ENCODE measurements at regions not wholly inside any gene's neighbourhood (a gene's known extent, or its start where the extent isn't known, plus 50 kb on each side); places are given as distances from the start of the nearest gene placed in this dataset.
"Not testable (repeated sequence)": the region's sequence is repeated elsewhere in the genome, so short reads cannot be mapped to it uniquely, and the experiment has no call there.

GRCh38 chr5:25160891-25161290 is 516.1 kb upstream of the CDH10 start:
- no peak for ATAC-seq (replicated peaks in 1 of 2)
- no peak overlapping the region for H3K4me3 Mint-ChIP-seq
- peaks cover 3 to 9% of the 10 kb centered on the region in 2 donors for H3K9me3 Mint-ChIP-seq

GRCh38 chr5:25150819-25151218 is 506.0 kb upstream of the CDH10 start:
- DNase-seq = no peak
- H3K27ac Mint-ChIP-seq = no peak overlapping the region
- H3K9me3 Mint-ChIP-seq = peaks cover 5 to 13% of the 10 kb centered on the region in 2 donors
- no peak overlapping the region for H3K4me3 Mint-ChIP-seq
- no peaks in the 10 kb centered on the region for H3K4me1 Mint-ChIP-seq (ENCODE audit: low read depth)
- H3K36me3 Mint-ChIP-seq (ENCODE audit: insufficient read depth in 2 of 2) = peaks cover 1 to 4% of the 10 kb centered on the region in 2 donors
- no peaks in the 10 kb centered on the region for H3K27me3 Mint-ChIP-seq (ENCODE audit: low read depth)
- no peak for ATAC-seq (replicated peaks in 1 of 2)

More at GRCh38 chr5:25160891-25161290, 516.1 kb upstream of the CDH10 start:
- no peaks in the 10 kb centered on the region for H3K36me3 Mint-ChIP-seq (ENCODE audit: insufficient read depth in 2 of 2)
- H3K27me3 Mint-ChIP-seq (ENCODE audit: low read depth) = no peaks in the 10 kb centered on the region
- DNase-seq = no peak
- H3K4me1 Mint-ChIP-seq (ENCODE audit: low read depth) = no peaks in the 10 kb centered on the region
- H3K27ac Mint-ChIP-seq = no peak overlapping the region

- Mint-ChIP-seq H3K9me3 (peaks cover 14 to 16% of the 10 kb centered on the region in 2 donors), H3K4me3 (no peak overlapping the region), H3K27me3 (ENCODE audit: low read depth) (no peaks in the 10 kb centered on the region), H3K4me1 (ENCODE audit: low read depth) (no peaks in the 10 kb centered on the region), H3K36me3 (ENCODE audit: insufficient read depth in 2 of 2) (peaks cover 0 to 3% of the 10 kb centered on the region in 2 donors), H3K27ac (no peak overlapping the region)
- no peak for DNase-seq
- no peak for ATAC-seq (replicated peaks in 1 of 2)
Observed at GRCh38 chr5:25128606-25129005, 483.8 kb upstream of the CDH10 start.

GRCh38 chr5:25119650-25120049 is 474.9 kb upstream of the CDH10 start:
- peaks cover 0 to 4% of the 10 kb centered on the region in 2 donors for H3K36me3 Mint-ChIP-seq (ENCODE audit: insufficient read depth in 2 of 2)
- DNase-seq (no peak), ATAC-seq (replicated peaks in 1 of 2) (no peak)
- H3K9me3 Mint-ChIP-seq = peaks cover 3 to 8% of the 10 kb centered on the region in 2 donors
- no peaks in the 10 kb centered on the region for H3K4me1 Mint-ChIP-seq (ENCODE audit: low read depth)
- H3K27ac Mint-ChIP-seq = no peak overlapping the region
- H3K4me3 Mint-ChIP-seq = no peak overlapping the region
- no peaks in the 10 kb centered on the region for H3K27me3 Mint-ChIP-seq (ENCODE audit: low read depth)

GRCh38 chr5:25107853-25108252 is 463.1 kb upstream of the CDH10 start:
- no peak for ATAC-seq (replicated peaks in 1 of 2)
- H3K27me3 Mint-ChIP-seq (ENCODE audit: low read depth) = no peaks in the 10 kb centered on the region
- no peaks in the 10 kb centered on the region for H3K4me1 Mint-ChIP-seq (ENCODE audit: low read depth)
- peaks cover 3 to 10% of the 10 kb centered on the region in 2 donors for H3K9me3 Mint-ChIP-seq
- no peak overlapping the region for H3K27ac Mint-ChIP-seq
- no peak for DNase-seq
- H3K4me3 Mint-ChIP-seq = no peak overlapping the region
- H3K36me3 Mint-ChIP-seq (ENCODE audit: insufficient read depth in 2 of 2) = no peaks in the 10 kb centered on the region

GRCh38 chr5:25099538-25099937 is 454.8 kb upstream of the CDH10 start:
- DNase-seq (no peak), ATAC-seq (replicated peaks in 1 of 2) (no peak)
- Mint-ChIP-seq H3K36me3 (ENCODE audit: insufficient read depth in 2 of 2) (peaks cover 2 to 3% of the 10 kb centered on the region in 2 donors), H3K9me3 (peaks cover 6 to 15% of the 10 kb centered on the region in 2 donors), H3K4me1 (ENCODE audit: low read depth) (no peaks in the 10 kb centered on the region), H3K27ac (no peak overlapping the region), H3K4me3 (no peak overlapping the region), H3K27me3 (ENCODE audit: low read depth) (no peaks in the 10 kb centered on the region)

- Mint-ChIP-seq H3K4me3 (no peak overlapping the region), H3K27ac (no peak overlapping the region), H3K36me3 (ENCODE audit: insufficient read depth in 2 of 2) (peaks cover 0 to 2% of the 10 kb centered on the region in 2 donors), H3K27me3 (ENCODE audit: low read depth) (no peaks in the 10 kb centered on the region), H3K9me3 (peaks cover 6 to 9% of the 10 kb centered on the region in 2 donors), H3K4me1 (ENCODE audit: low read depth) (no peaks in the 10 kb centered on the region)
- no peak for ATAC-seq (replicated peaks in 1 of 2)
- DNase-seq = no peak
Observed at GRCh38 chr5:25095261-25095660, 450.5 kb upstream of the CDH10 start.

- no peak overlapping the region for H3K27ac Mint-ChIP-seq
- peaks cover 6 to 9% of the 10 kb centered on the region in 2 donors for H3K9me3 Mint-ChIP-seq
- no peaks in the 10 kb centered on the region for H3K27me3 Mint-ChIP-seq (ENCODE audit: low read depth)
- DNase-seq (no peak), ATAC-seq (replicated peaks in 1 of 2) (no peak)
- H3K36me3 Mint-ChIP-seq (ENCODE audit: insufficient read depth in 2 of 2) = peaks cover 0 to 2% of the 10 kb centered on the region in 2 donors
- no peak overlapping the region for H3K4me3 Mint-ChIP-seq
- H3K4me1 Mint-ChIP-seq (ENCODE audit: low read depth) = no peaks in the 10 kb centered on the region
Observed at GRCh38 chr5:25094219-25094618, 449.4 kb upstream of the CDH10 start.

GRCh38 chr5:25091921-25092320 is 447.1 kb upstream of the CDH10 start:
- ATAC-seq (replicated peaks in 1 of 2) = no peak
- Mint-ChIP-seq H3K27ac (no peak overlapping the region), H3K4me1 (ENCODE audit: low read depth) (no peaks in the 10 kb centered on the region), H3K27me3 (ENCODE audit: low read depth) (no peaks in the 10 kb centered on the region), H3K4me3 (no peak overlapping the region), H3K9me3 (peaks cover 4 to 6% of the 10 kb centered on the region in 2 donors), H3K36me3 (ENCODE audit: insufficient read depth in 2 of 2) (peaks cover 0 to 2% of the 10 kb centered on the region in 2 donors)
- no peak for DNase-seq

GRCh38 chr5:25090854-25091253 is 446.1 kb upstream of the CDH10 start:
- H3K4me3 Mint-ChIP-seq = no peak overlapping the region
- no peaks in the 10 kb centered on the region for H3K36me3 Mint-ChIP-seq (ENCODE audit: insufficient read depth in 2 of 2)
- peaks cover 2 to 3% of the 10 kb centered on the region in 2 donors for H3K9me3 Mint-ChIP-seq
- no peak overlapping the region for H3K27ac Mint-ChIP-seq
- ATAC-seq (replicated peaks in 1 of 2) = no peak
- no peaks in the 10 kb centered on the region for H3K4me1 Mint-ChIP-seq (ENCODE audit: low read depth)
- H3K27me3 Mint-ChIP-seq (ENCODE audit: low read depth) = no peaks in the 10 kb centered on the region
- no peak for DNase-seq

GRCh38 chr5:25090275-25090674 is 445.5 kb upstream of the CDH10 start:
- no peak for DNase-seq
- H3K36me3 Mint-ChIP-seq (ENCODE audit: insufficient read depth in 2 of 2) = no peaks in the 10 kb centered on the region
- no peak overlapping the region for H3K27ac Mint-ChIP-seq
- no peak for ATAC-seq (replicated peaks in 1 of 2)
- H3K4me1 Mint-ChIP-seq (ENCODE audit: low read depth) = no peaks in the 10 kb centered on the region
- no peaks in the 10 kb centered on the region for H3K27me3 Mint-ChIP-seq (ENCODE audit: low read depth)
- no peak overlapping the region for H3K4me3 Mint-ChIP-seq
- H3K9me3 Mint-ChIP-seq = peaks cover 0 to 2% of the 10 kb centered on the region in 2 donors

GRCh38 chr5:25088689-25089088 is 443.9 kb upstream of the CDH10 start:
- not testable (repeated sequence) for H3K36me3 Mint-ChIP-seq (ENCODE audit: insufficient read depth in 2 of 2); H3K4me1 Mint-ChIP-seq (ENCODE audit: low read depth); ATAC-seq (replicated peaks in 1 of 2); H3K27ac Mint-ChIP-seq; H3K4me3 Mint-ChIP-seq; DNase-seq; H3K9me3 Mint-ChIP-seq; H3K27me3 Mint-ChIP-seq (ENCODE audit: low read depth)

- H3K27ac Mint-ChIP-seq; ATAC-seq (replicated peaks in 1 of 2); H3K9me3 Mint-ChIP-seq; H3K4me1 Mint-ChIP-seq (ENCODE audit: low read depth); H3K4me3 Mint-ChIP-seq; DNase-seq; H3K36me3 Mint-ChIP-seq (ENCODE audit: insufficient read depth in 2 of 2); H3K27me3 Mint-ChIP-seq (ENCODE audit: low read depth): not testable (repeated sequence)
Observed at GRCh38 chr5:25083261-25083660, 438.5 kb upstream of the CDH10 start.

- Mint-ChIP-seq H3K36me3 (ENCODE audit: insufficient read depth in 2 of 2) (no peaks in the 10 kb centered on the region), H3K4me3 (no peak overlapping the region), H3K27me3 (ENCODE audit: low read depth) (no peaks in the 10 kb centered on the region), H3K9me3 (peaks cover 2 to 4% of the 10 kb centered on the region in 2 donors), H3K4me1 (ENCODE audit: low read depth) (no peaks in the 10 kb centered on the region), H3K27ac (no peak overlapping the region)
- ATAC-seq (replicated peaks in 1 of 2) = no peak
- no peak for DNase-seq
Observed at GRCh38 chr5:25066239-25066638, 421.5 kb upstream of the CDH10 start.

Data from activated T-cell treated with anti-CD3 and anti-CD28 coated beads, Interleukin-2, amount 50 U/mL, for 72 hours (primary cell).